HEK293 (cell line): ENCODE measurements at regions not wholly inside any gene's neighbourhood (a gene's known extent, or its start where the extent isn't known, plus 50 kb on each side); places are given as distances from the start of the nearest gene placed in this dataset.

Experiments used
- CTCF ChIA-PET: fragments of 350-600 bp; formaldehyde crosslinking; extraction: SDS; loops from one replicate; lab custom pipeline; 2021; ENCODE audit warnings: antibody characterized with exemption; lab: Yijun Ruan, JAX
- POLR2A ChIA-PET: fragments of 300-600 bp; formaldehyde crosslinking; extraction: SDS; loops from one replicate; lab custom pipeline; 2020; ENCODE audit warnings: antibody characterized with exemption, inconsistent platforms; lab: Yijun Ruan, JAX
- H3K27ac ChIP-seq: fragments of 200-500 bp; sonication (Bioruptor generic); 2 replicates; pipeline ENCODE4 v1.5.1; 2014; ENCODE audit warnings: low read depth, low read length, control low read depth, inconsistent platforms; ENCODE audit errors: extremely low read depth
- H3K36me3 ChIP-seq, 2 experiments: fragments of 200-500 bp in 1 of 2; sonication (Bioruptor generic) in 1 of 2; 1 replicate in 1 of 2; 2 replicates in 1 of 2; pipeline ENCODE4 v1.5.1; 2014 to 2017; ENCODE audit warnings: inconsistent platforms in 2 of 2, low read length in 2 of 2; ENCODE audit not compliant: control insufficient read depth in 2 of 2, insufficient read depth in 1 of 2
- H3K4me1 ChIP-seq: fragments of 200-500 bp; sonication (Bioruptor generic); 2 replicates; pipeline ENCODE4 v1.5.1; 2014; ENCODE audit warnings: mild to moderate bottlenecking, low read length, inconsistent platforms; ENCODE audit not compliant: control insufficient read depth, insufficient read depth
- H3K4me3 ChIP-seq: 2 replicates; pipeline ENCODE4 v1.5.1; 2011; ENCODE audit warnings: low read depth, mild to moderate bottlenecking, control low read depth, low read length, moderate library complexity
- H3K9me3 ChIP-seq: fragments of 200-500 bp; sonication (Bioruptor generic); 2 replicates; pipeline ENCODE4 v1.5.1; 2014; ENCODE audit warnings: low read depth, low read length, inconsistent platforms; ENCODE audit not compliant: control insufficient read depth, insufficient read depth
- BCL6B ChIP-seq: fragments of 450-650 bp; formaldehyde crosslinking; IDR thresholded peaks from 2 replicates; pipeline ENCODE4 v1.5.1; 2017; ENCODE audit warnings: missing biosample characterization, missing genetic modification characterization
- MEIS1 ChIP-seq: sonication (generic); formaldehyde crosslinking; IDR thresholded peaks from 2 replicates; pipeline ENCODE4 v1.8.1; 2022; ENCODE audit warnings: missing genetic modification reagents, mild to moderate bottlenecking, borderline replicate concordance
- ZFHX2 ChIP-seq: fragments of 450-650 bp; formaldehyde crosslinking; conservative IDR thresholded peaks from 2 replicates; pipeline ENCODE4 v1.5.1; 2016; ENCODE audit warnings: missing biosample characterization, missing genetic modification characterization
- ZNF112 ChIP-seq: fragments of 450-650 bp; formaldehyde crosslinking; IDR thresholded peaks from 2 replicates; pipeline ENCODE4 v1.5.0; 2017; ENCODE audit warnings: missing biosample characterization, missing genetic modification characterization
- ZNF138 ChIP-seq: fragments of 450-650 bp; formaldehyde crosslinking; IDR thresholded peaks from 2 replicates; pipeline ENCODE4 v1.5.1; 2016; ENCODE audit warnings: missing biosample characterization, missing genetic modification characterization, borderline replicate concordance
- ZNF202 ChIP-seq: fragments of 450-650 bp; formaldehyde crosslinking; IDR thresholded peaks from 2 replicates; pipeline ENCODE4 v1.5.1; 2016; ENCODE audit warnings: missing biosample characterization, missing genetic modification characterization, borderline replicate concordance
- ZNF280D ChIP-seq: fragments of 450-650 bp; formaldehyde crosslinking; IDR thresholded peaks from 2 replicates; pipeline ENCODE4 v1.5.1; 2016; ENCODE audit warnings: missing biosample characterization, missing genetic modification characterization
- ZNF433 ChIP-seq: fragments of 450-650 bp; formaldehyde crosslinking; IDR thresholded peaks from 2 replicates; pipeline ENCODE4 v1.5.1; 2016; ENCODE audit warnings: missing biosample characterization, missing genetic modification characterization, low read depth
- ZNF571 ChIP-seq: fragments of 450-650 bp; formaldehyde crosslinking; IDR thresholded peaks from 2 replicates; pipeline ENCODE4 v1.5.0; 2017; ENCODE audit warnings: missing biosample characterization, missing genetic modification characterization
- ZNF670 ChIP-seq: fragments of 450-650 bp; formaldehyde crosslinking; IDR thresholded peaks from 2 replicates; pipeline ENCODE4 v1.5.1; 2016; ENCODE audit warnings: missing biosample characterization, missing genetic modification characterization, low read depth
- ZNF792 ChIP-seq: fragments of 450-650 bp; formaldehyde crosslinking; IDR thresholded peaks from 2 replicates; pipeline ENCODE4 v1.5.1; 2016; ENCODE audit warnings: missing biosample characterization, missing genetic modification characterization
- TF ChIP-seq, protein P1 (sequence below): fragments of 450-650 bp; formaldehyde crosslinking; conservative IDR thresholded peaks from 2 replicates; pipeline ENCODE4 v1.5.1; 2016; ENCODE audit warnings: low read depth, missing biosample characterization, missing genetic modification characterization

GRCh38 chr5:155342956-155343355 lies 329.4 kb downstream of the KIF4B start:
- Histone ChIP-seq H3K9me3 (no peaks in the 10 kb centered on the region; the same call in 1 of the 2 replicates), H3K4me1 (no peaks in the 10 kb centered on the region), H3K27ac (no peak overlapping the region), H3K36me3 (no peaks in the 10 kb centered on the region), H3K4me3 (no peak overlapping the region)
- ChIA-PET POLR2A (no interaction called here), CTCF (no interaction called here)
- TF ChIP-seq, protein P1, sequence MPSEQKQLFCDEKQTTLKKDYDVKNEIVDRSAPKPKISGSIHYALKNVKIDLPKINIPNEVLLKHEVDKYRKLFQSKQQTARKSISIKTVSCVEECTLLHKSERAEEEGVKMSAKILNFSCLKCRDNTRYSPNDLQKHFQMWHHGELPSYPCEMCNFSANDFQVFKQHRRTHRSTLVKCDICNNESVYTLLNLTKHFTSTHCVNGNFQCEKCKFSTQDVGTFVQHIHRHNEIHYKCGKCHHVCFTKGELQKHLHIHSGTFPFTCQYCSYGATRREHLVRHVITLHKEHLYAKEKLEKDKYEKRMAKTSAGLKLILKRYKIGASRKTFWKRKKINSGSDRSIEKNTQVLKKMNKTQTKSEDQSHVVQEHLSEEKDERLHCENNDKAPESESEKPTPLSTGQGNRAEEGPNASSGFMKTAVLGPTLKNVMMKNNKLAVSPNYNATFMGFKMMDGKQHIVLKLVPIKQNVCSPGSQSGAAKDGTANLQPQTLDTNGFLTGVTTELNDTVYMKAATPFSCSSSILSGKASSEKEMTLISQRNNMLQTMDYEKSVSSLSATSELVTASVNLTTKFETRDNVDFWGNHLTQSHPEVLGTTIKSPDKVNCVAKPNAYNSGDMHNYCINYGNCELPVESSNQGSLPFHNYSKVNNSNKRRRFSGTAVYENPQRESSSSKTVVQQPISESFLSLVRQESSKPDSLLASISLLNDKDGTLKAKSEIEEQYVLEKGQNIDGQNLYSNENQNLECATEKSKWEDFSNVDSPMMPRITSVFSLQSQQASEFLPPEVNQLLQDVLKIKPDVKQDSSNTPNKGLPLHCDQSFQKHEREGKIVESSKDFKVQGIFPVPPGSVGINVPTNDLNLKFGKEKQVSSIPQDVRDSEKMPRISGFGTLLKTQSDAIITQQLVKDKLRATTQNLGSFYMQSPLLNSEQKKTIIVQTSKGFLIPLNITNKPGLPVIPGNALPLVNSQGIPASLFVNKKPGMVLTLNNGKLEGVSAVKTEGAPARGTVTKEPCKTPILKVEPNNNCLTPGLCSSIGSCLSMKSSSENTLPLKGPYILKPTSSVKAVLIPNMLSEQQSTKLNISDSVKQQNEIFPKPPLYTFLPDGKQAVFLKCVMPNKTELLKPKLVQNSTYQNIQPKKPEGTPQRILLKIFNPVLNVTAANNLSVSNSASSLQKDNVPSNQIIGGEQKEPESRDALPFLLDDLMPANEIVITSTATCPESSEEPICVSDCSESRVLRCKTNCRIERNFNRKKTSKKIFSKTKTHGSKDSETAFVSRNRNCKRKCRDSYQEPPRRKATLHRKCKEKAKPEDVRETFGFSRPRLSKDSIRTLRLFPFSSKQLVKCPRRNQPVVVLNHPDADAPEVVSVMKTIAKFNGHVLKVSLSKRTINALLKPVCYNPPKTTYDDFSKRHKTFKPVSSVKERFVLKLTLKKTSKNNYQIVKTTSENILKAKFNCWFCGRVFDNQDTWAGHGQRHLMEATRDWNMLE (tag by site-specific recombination) = no peak
- TF ChIP-seq ZFHX2 (tag by site-specific recombination) = no peak

- H3K36me3 ChIP-seq = no peaks in the 10 kb centered on the region
- POLR2A ChIA-PET = no interaction called here
- no peak for TF ChIP-seq BCL6B (tag by site-specific recombination)
- no peak for TF ChIP-seq ZNF792
- no peak for TF ChIP-seq ZNF670 (tag by site-specific recombination)
- TF ChIP-seq ZNF112 (tag by site-specific recombination) = no peak
- no peak for TF ChIP-seq ZNF138
- no peak for TF ChIP-seq MEIS1 (CRISPR knock-in tag)
- TF ChIP-seq, all 188 proteins: peak for 0
- H3K9me3 ChIP-seq = no peaks in the 10 kb centered on the region; the same call in 1 of the 2 replicates
- CTCF ChIA-PET = interaction anchor here (0.6 kb wide), 1 partner anchor 196 kb away, joined by 3 read pairs; no protein-coding TSS in a partner anchor
- H3K4me3 ChIP-seq = no peak overlapping the region
- H3K27ac ChIP-seq = no peak overlapping the region
- no peaks in the 10 kb centered on the region for H3K4me1 ChIP-seq
Measured at GRCh38 chr5:155343468-155343867, 329.9 kb downstream of the KIF4B start.

- Histone ChIP-seq H3K4me1 (no peaks in the 10 kb centered on the region), H3K9me3 (no peaks in the 10 kb centered on the region; the same call in 1 of the 2 replicates), H3K36me3 (no peaks in the 10 kb centered on the region)
- CTCF ChIA-PET = no interaction called here
- no peak for TF ChIP-seq ZNF571 (tag by site-specific recombination)
- TF ChIP-seq ZNF202 (tag by site-specific recombination) = no peak
- TF ChIP-seq ZNF433 (tag by site-specific recombination) = peak; percentile 100
- no peak for TF ChIP-seq ZNF280D (tag by site-specific recombination)
- TF ChIP-seq, all 188 proteins: peak for 1
- POLR2A ChIA-PET = no interaction called here
- Histone ChIP-seq H3K4me3 (no peak overlapping the region), H3K27ac (no peak overlapping the region)
Measured at GRCh38 chr5:155353231-155353630, 339.7 kb downstream of the KIF4B start.
